ENCODE measurements at regions not wholly inside any gene's neighbourhood (a gene's known extent, or its start where the extent isn't known, plus 50 kb on each side); places are given as distances from the start of the nearest gene placed in this dataset.

DNA sequence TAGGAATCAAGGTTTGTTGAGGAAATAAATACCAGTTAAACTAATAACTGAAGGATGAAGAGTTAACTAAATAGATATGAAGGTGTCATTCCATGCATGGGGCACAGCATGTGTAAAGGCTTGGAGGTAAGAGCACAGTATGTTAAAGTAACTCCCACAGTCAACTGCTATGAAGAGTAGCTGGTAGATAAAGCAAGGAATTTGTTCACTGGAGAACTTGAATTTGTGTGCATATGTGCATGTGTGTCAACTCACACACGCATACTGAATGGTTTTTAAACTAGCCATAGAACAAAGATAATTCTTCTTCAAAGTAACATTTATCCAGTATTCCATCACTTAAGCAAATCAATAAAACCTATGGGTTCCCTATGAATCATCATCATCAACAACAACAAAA lies 135.9 kb downstream of the FAM76B start:
- no peak for FAIRE-seq
- Histone ChIP-seq H3K36me3 (no peaks in the 10 kb centered on the region), H3K27ac (no peak overlapping the region), H3K9me3 (no peaks in the 10 kb centered on the region), H3K27me3 (no peaks in the 10 kb centered on the region), H3K4me1 (no peaks in the 10 kb centered on the region), H3K4me3 (no peak overlapping the region)
- 58 to 63% methylated on average over 1 of the region's 1 CpG for WGBS, 2 donors
- intact Hi-C loops (cut with DNase I) = no loop called here
- no peak for DNase-seq
- no peak for ATAC-seq
- TF ChIP-seq, protein P1, sequence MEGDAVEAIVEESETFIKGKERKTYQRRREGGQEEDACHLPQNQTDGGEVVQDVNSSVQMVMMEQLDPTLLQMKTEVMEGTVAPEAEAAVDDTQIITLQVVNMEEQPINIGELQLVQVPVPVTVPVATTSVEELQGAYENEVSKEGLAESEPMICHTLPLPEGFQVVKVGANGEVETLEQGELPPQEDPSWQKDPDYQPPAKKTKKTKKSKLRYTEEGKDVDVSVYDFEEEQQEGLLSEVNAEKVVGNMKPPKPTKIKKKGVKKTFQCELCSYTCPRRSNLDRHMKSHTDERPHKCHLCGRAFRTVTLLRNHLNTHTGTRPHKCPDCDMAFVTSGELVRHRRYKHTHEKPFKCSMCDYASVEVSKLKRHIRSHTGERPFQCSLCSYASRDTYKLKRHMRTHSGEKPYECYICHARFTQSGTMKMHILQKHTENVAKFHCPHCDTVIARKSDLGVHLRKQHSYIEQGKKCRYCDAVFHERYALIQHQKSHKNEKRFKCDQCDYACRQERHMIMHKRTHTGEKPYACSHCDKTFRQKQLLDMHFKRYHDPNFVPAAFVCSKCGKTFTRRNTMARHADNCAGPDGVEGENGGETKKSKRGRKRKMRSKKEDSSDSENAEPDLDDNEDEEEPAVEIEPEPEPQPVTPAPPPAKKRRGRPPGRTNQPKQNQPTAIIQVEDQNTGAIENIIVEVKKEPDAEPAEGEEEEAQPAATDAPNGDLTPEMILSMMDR (IDR thresholded peaks at IDR 0.05) = no peak

DNA sequence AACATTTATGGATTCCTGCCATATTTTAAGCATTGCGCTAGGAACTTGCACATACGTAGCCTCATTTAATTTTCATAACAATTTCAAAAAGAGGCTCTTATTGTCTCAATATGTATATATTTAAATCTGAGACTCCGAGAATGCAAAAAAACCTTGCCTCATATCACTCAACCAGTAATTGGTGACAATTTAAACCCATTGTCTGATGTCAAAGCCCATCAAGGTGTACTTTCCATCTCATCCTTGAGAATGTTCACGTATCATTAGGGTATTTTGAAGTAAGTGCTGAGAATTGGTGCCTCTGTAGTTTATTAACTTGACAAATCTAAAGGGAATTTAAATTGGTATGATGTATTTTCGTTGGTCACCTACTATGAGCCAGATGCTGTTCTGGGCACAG lies 136.5 kb downstream of the FAM76B start:
- TF ChIP-seq, protein P1 (IDR thresholded peaks at IDR 0.05) = no peak
- intact Hi-C loops (cut with DNase I) = no loop called here
- Histone ChIP-seq H3K4me1 (no peaks in the 10 kb centered on the region), H3K27ac (no peak overlapping the region), H3K4me3 (no peak overlapping the region), H3K36me3 (no peaks in the 10 kb centered on the region), H3K27me3 (no peaks in the 10 kb centered on the region), H3K9me3 (no peaks in the 10 kb centered on the region)
- no peak for DNase-seq
- ATAC-seq = no peak
- FAIRE-seq = no peak
- WGBS, 2 donors = 70 to 83% methylated on average over 5 of the region's 5 CpGs

DNA sequence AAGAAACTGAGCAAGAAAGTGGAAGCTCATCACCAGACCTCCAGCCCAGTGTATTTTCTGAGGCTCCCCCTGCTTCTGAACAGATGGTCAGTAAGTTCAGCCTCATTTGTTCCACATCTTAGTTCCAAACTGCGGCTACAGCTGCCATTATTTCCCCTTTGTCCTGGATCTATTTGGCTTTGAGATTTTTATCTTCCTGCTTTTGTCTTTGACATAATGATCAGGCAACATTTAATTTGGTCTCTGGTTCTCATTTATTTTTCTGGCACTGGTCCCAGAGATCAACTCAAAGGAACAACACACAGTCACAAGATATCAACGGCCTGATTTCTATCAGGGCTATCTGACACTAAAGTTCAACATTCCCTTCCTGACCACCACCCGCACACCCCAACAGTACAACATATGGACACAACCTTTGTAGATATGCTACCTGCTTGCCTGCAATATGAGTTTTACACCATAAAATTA lies 137.5 kb downstream of the FAM76B start:
- WGBS, 2 donors = 44 to 45% methylated on average over 3 of the region's 3 CpGs
- FAIRE-seq (no peak), ATAC-seq (no peak), DNase-seq (no peak)
- TF ChIP-seq, protein P1 (IDR thresholded peaks at IDR 0.05) = no peak
- H3K27ac ChIP-seq = no peak overlapping the region
- H3K27me3 ChIP-seq = no peaks in the 10 kb centered on the region
- no peak overlapping the region for H3K4me3 ChIP-seq
- no peaks in the 10 kb centered on the region for H3K4me1 ChIP-seq
- no peaks in the 10 kb centered on the region for H3K9me3 ChIP-seq
- intact Hi-C loops (cut with DNase I) = no loop called here
- no peaks in the 10 kb centered on the region for H3K36me3 ChIP-seq

DNA sequence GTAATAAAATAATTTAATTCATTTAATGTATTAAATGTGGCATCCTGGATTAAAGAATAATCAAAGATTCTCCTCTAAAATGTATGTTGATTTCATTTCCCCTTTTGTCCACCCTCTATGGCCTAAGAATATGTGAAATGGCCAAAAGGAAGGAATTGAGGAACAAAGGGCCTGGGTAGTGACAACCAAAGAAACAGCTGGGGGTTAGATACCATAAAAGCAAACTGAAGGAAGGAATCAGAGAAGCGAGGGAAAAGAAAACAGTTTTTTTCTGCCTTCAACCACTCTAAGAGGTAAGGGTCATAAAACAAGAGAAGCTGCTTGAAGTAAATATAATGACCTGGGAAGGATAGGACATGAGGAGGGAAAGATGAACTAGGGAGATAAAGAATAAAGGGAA lies 139.3 kb downstream of the FAM76B start:
- Histone ChIP-seq H3K36me3 (no peaks in the 10 kb centered on the region), H3K4me1 (no peaks in the 10 kb centered on the region), H3K27ac (no peak overlapping the region), H3K27me3 (no peaks in the 10 kb centered on the region), H3K4me3 (no peak overlapping the region), H3K9me3 (no peaks in the 10 kb centered on the region)
- DNase-seq (no peak), ATAC-seq (no peak), FAIRE-seq (no peak)
- 57 to 71% methylated on average over 1 of the region's 1 CpG for WGBS, 2 donors
- intact Hi-C loops (cut with DNase I) = no loop called here
- TF ChIP-seq, protein P1 (IDR thresholded peaks at IDR 0.05) = no peak

DNA sequence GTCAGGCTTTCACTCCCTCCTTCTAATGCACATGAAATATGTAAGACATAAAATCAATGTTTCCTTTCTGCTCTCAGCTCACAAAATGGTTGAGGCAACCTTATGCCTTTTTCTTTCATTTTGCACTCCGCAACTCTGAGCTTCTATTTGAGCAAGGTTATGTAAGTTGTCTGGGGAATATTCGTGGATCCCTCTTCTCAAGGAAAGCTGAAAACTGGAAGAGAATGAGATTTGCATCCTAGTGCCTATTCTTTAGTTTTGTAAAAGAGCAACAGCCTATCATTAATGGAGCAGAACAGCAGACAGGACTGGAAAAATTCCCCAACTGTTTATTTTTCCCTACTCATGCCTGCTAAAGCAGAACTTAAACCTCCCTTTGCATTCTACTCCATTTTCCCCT lies 141.7 kb downstream of the FAM76B start:
- ATAC-seq = no peak
- H3K36me3 ChIP-seq = no peaks in the 10 kb centered on the region
- intact Hi-C loops (cut with DNase I) = no loop called here
- no peak overlapping the region for H3K27ac ChIP-seq
- 31 to 32% methylated on average over 2 of the region's 2 CpGs for WGBS, 2 donors
- H3K9me3 ChIP-seq = no peaks in the 10 kb centered on the region
- no peak for FAIRE-seq
- no peak for DNase-seq
- H3K27me3 ChIP-seq = no peaks in the 10 kb centered on the region
- H3K4me3 ChIP-seq = no peak overlapping the region
- no peaks in the 10 kb centered on the region for H3K4me1 ChIP-seq
- TF ChIP-seq, protein P1 (IDR thresholded peaks at IDR 0.05) = no peak

Measured in pancreas (tissue), 10 donors.